ENCODE measurements at regions not wholly inside any gene's neighbourhood (a gene's known extent, or its start where the extent isn't known, plus 50 kb on each side); places are given as distances from the start of the nearest gene placed in this dataset.

DNA sequence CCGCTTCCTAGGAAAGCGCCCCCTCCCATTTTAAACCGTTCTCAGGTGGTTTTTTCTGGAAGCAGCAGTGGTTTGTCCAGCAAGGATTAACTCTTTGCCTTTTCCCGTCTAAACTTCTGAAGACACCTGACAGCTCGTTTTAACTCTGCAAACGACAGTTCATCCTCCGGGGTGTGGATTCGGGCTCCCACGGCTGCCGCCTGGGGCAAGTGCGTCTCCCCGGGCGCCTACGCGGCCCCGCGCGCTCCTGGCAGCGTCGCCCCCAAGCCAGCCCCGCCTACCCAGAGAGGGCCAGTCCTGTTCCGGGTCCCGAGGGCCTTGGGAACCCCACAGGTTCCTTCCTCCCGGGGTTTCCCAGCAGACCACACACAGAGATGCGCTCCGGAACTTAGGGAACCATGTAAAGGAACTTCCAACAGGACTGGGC, 54.4 kb downstream of the PRR18 start:
- no peak overlapping the region for H2AFZ ChIP-seq (ENCODE audit: low read length)
- no peak for TF ChIP-seq EZH2 (IDR thresholded peaks at IDR 0.05; ENCODE audit: low read length, unreplicated experiment)
- TF ChIP-seq EZH2phosphoT487 (IDR thresholded peaks at IDR 0.05; ENCODE audit: borderline replicate concordance, low read length), result no peak
- TF ChIP-seq CTCF (conservative IDR thresholded peaks at IDR 0.05; ENCODE audit: low read depth, low read length), result no peak
- no peaks in the 10 kb centered on the region for H3K36me3 ChIP-seq (ENCODE audit: low read depth, low read length)
- no peak for DNase-seq
- H3F3A ChIP-seq (ENCODE audit: low read length, unreplicated experiment), result no peaks in the 10 kb centered on the region
- intact Hi-C loops (cut with micrococcal nuclease), result no loop called here
- no peaks in the 10 kb centered on the region for H3K79me2 ChIP-seq (ENCODE audit: low read length)
- no peak overlapping the region for H3K4me3 ChIP-seq (ENCODE audit: low read length)
- CTCF ChIA-PET, result no interaction called here
- no peak for ATAC-seq
- H3K4me1 ChIP-seq (ENCODE audit: insufficient read depth, low read length), result peaks cover 9% of the 10 kb centered on the region; the same call in 1 of the 2 replicates
- H4K20me1 ChIP-seq (ENCODE audit: low read length), result no peaks in the 10 kb centered on the region
- no TSS peak for BruUV-seq (replicated peaks)
- no peak overlapping the region for H3K9ac ChIP-seq (ENCODE audit: low read length)
- peaks cover 4% of the 10 kb centered on the region; the same call in 1 of the 2 replicates for H3K27me3 ChIP-seq (ENCODE audit: low read length)
- H3K4me2 ChIP-seq (ENCODE audit: low read length), result no peak overlapping the region
- H3K9me3 ChIP-seq (ENCODE audit: low read length), result no peaks in the 10 kb centered on the region
- H3K9me2 ChIP-seq (replicated peaks; ENCODE audit: low read length), result no peaks in the 10 kb centered on the region
- H3K27ac ChIP-seq (ENCODE audit: low read length), result no peak overlapping the region
- POLR2A ChIA-PET (ENCODE audit: unreplicated experiment), result no interaction called here

- no TSS peak for BruUV-seq (replicated peaks)
- ATAC-seq (no peak), DNase-seq (no peak)
- Histone ChIP-seq H4K20me1 (ENCODE audit: low read length) (no peaks in the 10 kb centered on the region), H3K36me3 (ENCODE audit: low read depth, low read length) (no peaks in the 10 kb centered on the region), H3K9me3 (ENCODE audit: low read length) (no peaks in the 10 kb centered on the region), H3F3A (ENCODE audit: low read length, unreplicated experiment) (no peaks in the 10 kb centered on the region), H3K9me2 (replicated peaks; ENCODE audit: low read length) (no peaks in the 10 kb centered on the region), H3K9ac (ENCODE audit: low read length) (no peak overlapping the region), H3K79me2 (ENCODE audit: low read length) (no peaks in the 10 kb centered on the region), H2AFZ (ENCODE audit: low read length) (no peak overlapping the region), H3K4me3 (ENCODE audit: low read length) (no peak overlapping the region), H3K27ac (ENCODE audit: low read length) (no peak overlapping the region), H3K4me1 (ENCODE audit: insufficient read depth, low read length) (peaks cover 4% of the 10 kb centered on the region; the same call in 1 of the 2 replicates), H3K4me2 (ENCODE audit: low read length) (no peak overlapping the region), H3K27me3 (ENCODE audit: low read length) (peaks cover 4% of the 10 kb centered on the region; the same call in 1 of the 2 replicates)
- POLR2A ChIA-PET (ENCODE audit: unreplicated experiment), result no interaction called here
- intact Hi-C loops (cut with micrococcal nuclease), result no loop called here
- TF ChIP-seq EZH2 (IDR thresholded peaks at IDR 0.05; ENCODE audit: low read length, unreplicated experiment) (no peak), EZH2phosphoT487 (IDR thresholded peaks at IDR 0.05; ENCODE audit: borderline replicate concordance, low read length) (no peak), CTCF (conservative IDR thresholded peaks at IDR 0.05; ENCODE audit: low read depth, low read length) (no peak)
- CTCF ChIA-PET, result no interaction called here
These were observed 54.9 kb downstream of the PRR18 start for GRCh38 chr6:166253281-166253681.

DNA sequence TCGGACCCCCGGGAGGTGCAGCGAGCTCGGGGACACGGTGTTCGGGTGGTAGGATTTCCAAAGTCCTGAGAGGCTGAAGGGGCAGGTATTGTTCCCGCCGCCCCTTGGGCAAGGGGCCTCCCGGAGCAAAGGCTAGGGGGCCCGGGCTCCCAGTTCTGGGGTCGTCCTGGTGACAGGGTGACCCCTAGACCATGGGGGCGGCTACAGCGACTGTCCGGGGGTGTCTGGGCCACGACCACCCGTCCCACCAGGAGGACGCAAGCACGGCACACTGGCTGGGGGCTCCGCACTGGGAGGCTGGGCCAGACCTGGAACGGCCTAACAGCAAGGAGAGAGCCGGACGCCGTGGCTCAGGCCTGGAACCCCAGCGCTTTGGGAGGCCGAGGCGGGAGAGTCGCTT, 55.6 kb downstream of the PRR18 start:
- POLR2A ChIA-PET (ENCODE audit: unreplicated experiment), result no interaction called here

More for the DNA sequence above, 55.6 kb downstream of the PRR18 start:
- no peaks in the 10 kb centered on the region for H3K4me1 ChIP-seq (ENCODE audit: insufficient read depth, low read length)
- no peaks in the 10 kb centered on the region for H3F3A ChIP-seq (ENCODE audit: low read length, unreplicated experiment)
- ATAC-seq, result no peak
- peaks cover 4% of the 10 kb centered on the region; the same call in 1 of the 2 replicates for H3K27me3 ChIP-seq (ENCODE audit: low read length)
- BruUV-seq (replicated peaks), result no TSS peak
- TF ChIP-seq EZH2phosphoT487 (IDR thresholded peaks at IDR 0.05; ENCODE audit: borderline replicate concordance, low read length) (no peak), CTCF (conservative IDR thresholded peaks at IDR 0.05; ENCODE audit: low read depth, low read length) (no peak), EZH2 (IDR thresholded peaks at IDR 0.05; ENCODE audit: low read length, unreplicated experiment) (no peak)
- no peak overlapping the region for H3K9ac ChIP-seq (ENCODE audit: low read length)
- no peaks in the 10 kb centered on the region for H3K9me2 ChIP-seq (replicated peaks; ENCODE audit: low read length)
- H4K20me1 ChIP-seq (ENCODE audit: low read length), result no peaks in the 10 kb centered on the region
- H2AFZ ChIP-seq (ENCODE audit: low read length), result no peak overlapping the region
- H3K4me3 ChIP-seq (ENCODE audit: low read length), result no peak overlapping the region
- H3K27ac ChIP-seq (ENCODE audit: low read length), result no peak overlapping the region
- H3K36me3 ChIP-seq (ENCODE audit: low read depth, low read length), result no peaks in the 10 kb centered on the region
- no peak for DNase-seq
- H3K79me2 ChIP-seq (ENCODE audit: low read length), result no peaks in the 10 kb centered on the region
- no peak overlapping the region for H3K4me2 ChIP-seq (ENCODE audit: low read length)
- CTCF ChIA-PET, result no interaction called here
- intact Hi-C loops (cut with micrococcal nuclease), result no loop called here
- H3K9me3 ChIP-seq (ENCODE audit: low read length), result no peaks in the 10 kb centered on the region

Measured in PC-3 (cell line).